Left colon (tissue), 2 donors: ENCODE measurements at regions not wholly inside any gene's neighbourhood (a gene's known extent, or its start where the extent isn't known, plus 50 kb on each side); places are given as distances from the start of the nearest gene placed in this dataset.

Source experiments
- ATAC-seq: fragments of 200-7000 bp; cut with Tn5 transposase; one replicate; pipeline ENCODE4 v1.9.1; 2020; ENCODE audit warnings: mild to moderate bottlenecking, moderate library complexity
- DNase-seq, 2 donors: peaks; one replicate each; pipeline ENCODE4 v3.0.0-alpha.2; 2020
- intact Hi-C, 2 donors: fragments of 100-400 bp; cut with DNase I in 1 of 2; cut with micrococcal nuclease in 1 of 2; formaldehyde crosslinking; loops; one replicate each; pipeline versions ENCODE4 v1.11.2 to v1.14.0; 2022; cut with DNase I, micrococcal nuclease
- donor health status: DM: no; HTN: no; CAD: no.
- donor health status: DM: yes; HTN: yes; CAD: no.

DNA sequence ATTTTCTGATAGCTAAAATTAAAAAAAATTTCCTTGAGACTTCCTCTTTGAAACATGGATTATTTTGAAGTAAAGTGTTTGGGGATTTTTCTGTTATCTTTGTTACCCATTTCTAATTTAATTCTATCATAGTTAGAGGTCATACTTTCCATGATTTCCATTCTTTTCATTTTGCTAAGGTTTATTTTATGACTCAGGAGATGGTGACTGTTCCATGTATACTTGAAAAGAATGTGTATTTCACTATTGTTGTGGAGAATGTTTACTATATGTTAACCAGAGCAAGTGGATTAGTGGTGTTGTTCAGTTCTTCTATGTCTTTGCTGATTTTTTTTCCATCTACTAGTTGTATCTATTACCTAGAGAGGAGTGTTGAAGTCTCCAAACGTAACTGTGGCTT, 250.5 kb upstream of the PELI2 start:
- intact Hi-C loops, result no loop called here
- ATAC-seq (no peak), DNase-seq (no peak)

- ATAC-seq, result peak; percentile 91
- intact Hi-C loops, result no loop called here
- no peak for DNase-seq
These were observed 248.7 kb upstream of the PELI2 start for GRCh38 chr14:55869397-55870049.

DNA sequence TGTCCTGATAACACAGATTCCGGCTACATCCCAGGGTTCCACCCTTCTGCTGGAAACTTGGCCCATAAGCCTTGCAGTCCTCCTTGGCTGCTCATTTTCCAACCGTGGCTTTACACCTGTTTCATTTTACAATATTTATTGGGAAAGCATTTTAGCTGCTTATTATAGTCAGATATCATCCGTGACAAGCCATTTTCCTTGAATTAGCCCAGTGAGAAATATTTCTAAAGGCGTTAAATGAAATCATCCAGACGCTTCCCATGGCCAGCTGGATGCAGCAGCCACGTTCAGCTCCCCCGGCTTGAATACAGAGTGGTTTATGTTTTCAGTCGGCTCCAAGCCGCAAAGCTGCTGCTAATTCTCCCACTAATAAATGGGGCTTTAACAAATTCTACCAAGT, 245.0 kb upstream of the PELI2 start:
- no peak for DNase-seq
- no peak for ATAC-seq

DNA sequence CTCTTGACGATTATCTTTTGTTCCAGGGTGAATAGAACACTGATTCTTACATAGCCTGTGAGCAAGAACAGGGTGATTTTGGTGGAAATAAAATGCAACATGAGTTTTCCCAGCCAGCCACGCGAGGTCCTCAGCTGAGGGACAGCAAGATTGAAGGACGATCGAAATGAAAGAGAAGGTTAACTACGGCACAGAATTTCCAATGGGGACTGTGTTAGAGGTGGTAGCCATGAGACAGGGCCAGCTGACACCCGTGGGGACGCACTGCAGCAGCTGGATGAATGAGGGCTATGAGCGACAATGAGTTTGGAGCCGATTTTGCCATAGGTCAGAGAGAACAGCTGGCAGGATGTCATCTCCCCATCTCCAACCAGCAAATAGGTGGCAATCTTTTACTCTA, 243.4 kb upstream of the PELI2 start:
- intact Hi-C loops, result no loop called here
- ATAC-seq (no peak), DNase-seq (no peak)

More for the DNA sequence above, 245.0 kb upstream of the PELI2 start:
- intact Hi-C loops, result no loop called here

- intact Hi-C loops, result no loop called here
- ATAC-seq (no peak), DNase-seq (no peak)
These were observed 240.3 kb upstream of the PELI2 start for GRCh38 chr14:55877942-55878341.

- DNase-seq, result no peak
- intact Hi-C loops, result no loop called here
- ATAC-seq, result no peak
These were observed 236.5 kb upstream of the PELI2 start for GRCh38 chr14:55881577-55882241.

DNA sequence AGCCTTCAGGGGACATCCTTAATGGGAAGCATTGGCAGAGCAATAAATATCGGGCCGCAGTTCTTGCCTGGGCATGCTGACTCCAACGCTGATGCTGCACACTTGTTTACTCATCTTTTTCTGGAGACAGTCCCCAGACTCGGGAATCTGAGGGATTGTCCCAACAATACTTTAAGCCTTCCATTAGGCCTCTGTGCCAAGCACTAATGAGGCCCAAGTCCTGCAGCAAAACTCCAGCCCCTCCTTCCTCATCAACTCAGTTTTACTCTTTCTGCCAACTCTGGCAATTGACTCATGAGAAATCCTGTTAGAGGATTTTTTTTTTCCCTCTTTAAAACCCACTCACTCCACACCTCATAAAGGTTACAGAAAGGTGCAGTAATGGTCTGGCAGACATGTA, 233.4 kb upstream of the PELI2 start:
- no peak for DNase-seq
- ATAC-seq, result no peak
- intact Hi-C loops, result no loop called here

DNA sequence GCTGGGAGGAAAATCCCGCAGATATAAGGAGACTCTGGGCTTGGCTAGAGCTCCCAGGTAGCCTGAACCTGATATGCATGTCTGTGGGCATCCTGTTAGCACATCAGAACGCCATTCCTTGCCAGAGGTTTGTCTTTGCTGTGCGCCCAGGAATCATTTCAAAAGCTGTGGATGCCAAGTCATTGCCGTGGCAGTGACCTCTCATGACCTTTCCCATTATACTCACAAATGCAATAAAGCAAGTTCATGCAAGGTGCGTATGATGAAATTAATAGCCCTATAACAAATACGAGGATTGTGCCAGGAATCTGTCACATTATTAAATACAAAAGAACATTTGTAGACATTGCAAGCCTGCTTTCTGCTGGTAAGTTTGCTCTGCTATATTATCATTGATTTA, 229.1 kb upstream of the PELI2 start:
- intact Hi-C loops, result no loop called here
- ATAC-seq (no peak), DNase-seq (no peak)

GRCh38 chr14:55891692-55892091, 226.5 kb upstream of the PELI2 start:
- DNase-seq (no peak), ATAC-seq (no peak)
- intact Hi-C loops, result no loop called here

DNA sequence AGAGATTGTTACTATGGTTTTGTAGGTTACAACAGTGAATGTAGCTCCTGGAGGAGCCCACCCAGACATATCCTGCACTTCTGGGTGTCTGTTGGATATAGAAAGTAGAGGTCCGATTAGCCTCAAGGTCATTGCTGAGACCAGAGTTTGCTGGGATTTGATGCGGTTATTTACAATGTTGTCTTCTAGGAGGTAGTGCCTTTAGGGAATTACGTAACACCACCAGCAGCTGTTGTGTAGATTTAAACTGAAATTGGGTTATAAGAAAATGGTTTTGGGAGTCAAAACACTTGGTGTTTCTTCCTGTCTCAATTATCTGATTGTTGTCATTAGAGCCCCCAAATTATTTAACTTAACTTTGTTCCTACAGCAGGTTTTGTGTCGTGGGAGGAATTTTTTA, 225.3 kb upstream of the PELI2 start:
- ATAC-seq, result no peak

GRCh38 chr14:55893705-55894104, 224.5 kb upstream of the PELI2 start:
- ATAC-seq (no peak), DNase-seq (no peak)
- intact Hi-C loops, result no loop called here

More for the DNA sequence above, 225.3 kb upstream of the PELI2 start:
- intact Hi-C loops, result no loop called here
- no peak for DNase-seq

DNA sequence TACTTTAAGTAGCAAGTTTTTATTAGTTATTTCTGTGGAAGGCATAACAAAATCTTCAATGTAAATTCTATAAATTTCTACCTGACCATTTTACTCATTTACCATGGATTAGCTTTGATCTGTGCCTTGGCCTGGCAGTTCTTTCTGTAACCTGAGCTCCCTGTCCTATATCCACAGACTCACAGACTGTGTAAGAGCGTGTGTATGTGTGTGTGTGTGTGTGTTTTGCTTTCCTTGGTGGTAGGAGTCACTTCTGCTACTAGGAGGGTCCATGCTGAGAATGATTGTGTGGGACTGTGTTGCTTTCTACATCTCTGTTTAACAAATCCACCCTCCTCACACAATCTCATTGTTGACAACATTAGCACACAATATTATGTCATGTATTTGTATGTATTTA, 221.2 kb upstream of the PELI2 start:
- intact Hi-C loops, result no loop called here
- ATAC-seq (no peak), DNase-seq (no peak)

DNA sequence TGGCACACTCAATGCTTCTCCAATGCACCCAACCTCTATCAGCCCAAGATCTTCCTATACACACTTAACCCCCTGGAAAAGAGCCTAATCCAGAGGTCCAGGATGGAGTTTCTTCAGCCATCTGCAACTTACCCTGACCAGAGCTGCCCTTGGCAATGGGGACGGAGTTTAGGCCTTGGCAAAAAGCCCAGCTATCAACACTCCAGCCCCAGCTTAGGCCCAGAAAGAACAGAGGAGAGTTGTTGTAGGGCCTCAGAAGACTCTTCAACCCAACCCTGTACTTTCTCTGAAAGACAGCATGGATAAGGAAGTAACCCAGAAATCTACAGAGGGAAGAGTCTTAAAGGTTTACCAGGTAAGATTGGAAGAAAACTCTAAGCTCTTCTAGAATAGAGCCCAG, 219.3 kb upstream of the PELI2 start:
- intact Hi-C loops, result no loop called here
- no peak for ATAC-seq
- DNase-seq, result no peak

DNA sequence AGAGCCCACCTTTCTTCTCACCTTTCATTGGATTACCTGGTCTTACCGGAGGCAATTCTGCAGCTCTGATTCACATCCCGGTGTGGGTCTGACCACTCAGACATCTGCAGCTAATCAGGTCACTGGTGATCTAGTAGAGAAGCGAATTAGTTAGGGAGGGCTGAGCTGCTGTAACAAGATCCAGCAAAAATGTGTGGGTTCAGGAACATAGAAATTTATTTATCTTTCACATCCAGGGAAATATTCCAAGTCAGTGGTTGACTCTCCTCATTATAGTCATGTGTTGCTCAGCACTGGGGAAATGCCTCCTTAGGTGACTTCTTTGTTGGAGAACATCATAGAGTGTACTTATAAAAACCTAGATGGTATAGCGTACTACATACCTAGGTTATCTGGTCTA, 218.7 kb upstream of the PELI2 start:
- ATAC-seq, result no peak
- DNase-seq, result no peak
- intact Hi-C loops, result no loop called here

DNA sequence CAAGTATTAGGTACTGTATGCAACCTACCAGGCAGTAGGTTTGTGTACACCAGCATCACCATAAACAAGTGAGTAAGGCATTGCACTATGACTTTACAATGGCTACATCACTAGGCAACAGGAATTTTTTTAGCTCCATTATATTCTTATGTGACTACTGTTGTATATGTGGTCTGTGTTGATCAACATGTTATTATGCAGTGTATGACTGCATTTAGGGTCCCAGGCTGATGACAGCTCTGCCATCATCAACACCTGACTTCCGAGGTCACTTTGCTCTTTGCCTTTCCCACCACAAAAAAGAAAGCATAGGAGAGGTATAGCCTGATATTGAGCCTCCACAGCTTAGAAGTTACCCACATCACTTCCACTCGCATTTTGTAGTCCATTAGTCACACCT, 217.5 kb upstream of the PELI2 start:
- intact Hi-C loops, result no loop called here
- ATAC-seq, result no peak
- DNase-seq, result no peak

DNA sequence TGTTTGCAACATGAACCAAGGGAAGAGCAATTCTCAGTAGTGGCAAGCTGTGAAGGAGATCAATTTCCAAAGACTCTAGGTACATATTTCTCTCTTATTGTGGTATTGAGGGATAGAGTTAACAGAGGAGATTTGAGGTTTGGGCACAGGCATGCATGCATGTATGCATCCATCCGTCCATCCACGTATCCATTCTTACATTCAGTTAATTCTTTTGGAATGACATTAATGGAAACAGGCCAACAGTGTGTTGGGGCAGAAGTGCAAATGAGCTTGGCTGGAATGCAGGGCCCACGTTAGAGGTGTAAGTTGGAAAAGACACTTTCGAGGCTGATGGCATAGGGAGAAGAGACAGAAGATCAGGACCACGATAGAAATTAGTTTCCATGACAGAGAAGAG, 216.9 kb upstream of the PELI2 start:
- ATAC-seq (no peak), DNase-seq (no peak)
- intact Hi-C loops, result no loop called here

GRCh38 chr14:55902241-55902640, 216.0 kb upstream of the PELI2 start:
- intact Hi-C loops, result no loop called here
- ATAC-seq, result no peak
- DNase-seq, result no peak

GRCh38 chr14:55904086-55904485, 214.1 kb upstream of the PELI2 start:
- intact Hi-C loops, result no loop called here
- no peak for ATAC-seq
- no peak for DNase-seq

DNA sequence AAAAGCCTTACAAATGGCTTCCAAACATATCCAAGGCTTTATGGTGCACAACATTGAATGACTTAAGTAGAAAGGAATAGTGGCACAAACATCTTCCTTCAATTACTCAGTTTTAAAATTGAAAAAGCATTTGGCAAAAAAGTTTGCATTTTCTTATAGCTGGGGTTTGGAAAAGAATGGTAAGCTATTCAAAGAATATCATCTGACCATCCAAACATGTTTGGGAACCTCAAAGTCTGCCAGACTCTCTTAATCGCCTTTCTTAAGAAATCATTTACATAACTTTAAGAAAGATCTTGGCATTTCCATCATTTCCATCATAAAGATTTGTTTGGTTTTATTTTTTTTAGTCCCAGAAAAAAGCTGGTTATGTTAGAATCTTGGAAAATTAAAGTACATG, 210.1 kb upstream of the PELI2 start:
- DNase-seq, result no peak
- no peak for ATAC-seq
- intact Hi-C loops, result no loop called here

- DNase-seq, result no peak
- no peak for ATAC-seq
These were observed 208.3 kb upstream of the PELI2 start for GRCh38 chr14:55909879-55910278.

GRCh38 chr14:55910601-55911243, 207.5 kb upstream of the PELI2 start:
- no peak for ATAC-seq
- intact Hi-C loops, result no loop called here
- no peak for DNase-seq

More at GRCh38 chr14:55909879-55910278, 208.3 kb upstream of the PELI2 start:
- intact Hi-C loops, result no loop called here
